HEK293 (cell line): ENCODE measurements at regions not wholly inside any gene's neighbourhood (a gene's known extent, or its start where the extent isn't known, plus 50 kb on each side); places are given as distances from the start of the nearest gene placed in this dataset.

Experiments used
- CTCF ChIA-PET: fragments of 350-600 bp; formaldehyde crosslinking; extraction: SDS; loops from one replicate; lab custom pipeline; 2021; ENCODE audit warnings: antibody characterized with exemption; lab: Yijun Ruan, JAX
- POLR2A ChIA-PET: fragments of 300-600 bp; formaldehyde crosslinking; extraction: SDS; loops from one replicate; lab custom pipeline; 2020; ENCODE audit warnings: antibody characterized with exemption, inconsistent platforms; lab: Yijun Ruan, JAX
- H3K27ac ChIP-seq: fragments of 200-500 bp; sonication (Bioruptor generic); 2 replicates; pipeline ENCODE4 v1.5.1; 2014; ENCODE audit warnings: low read depth, low read length, control low read depth, inconsistent platforms; ENCODE audit errors: extremely low read depth
- H3K36me3 ChIP-seq, 2 experiments: fragments of 200-500 bp in 1 of 2; sonication (Bioruptor generic) in 1 of 2; 1 replicate in 1 of 2; 2 replicates in 1 of 2; pipeline ENCODE4 v1.5.1; 2014 to 2017; ENCODE audit warnings: inconsistent platforms in 2 of 2, low read length in 2 of 2; ENCODE audit not compliant: control insufficient read depth in 2 of 2, insufficient read depth in 1 of 2
- H3K4me1 ChIP-seq: fragments of 200-500 bp; sonication (Bioruptor generic); 2 replicates; pipeline ENCODE4 v1.5.1; 2014; ENCODE audit warnings: mild to moderate bottlenecking, low read length, inconsistent platforms; ENCODE audit not compliant: control insufficient read depth, insufficient read depth
- H3K4me3 ChIP-seq: 2 replicates; pipeline ENCODE4 v1.5.1; 2011; ENCODE audit warnings: low read depth, mild to moderate bottlenecking, control low read depth, low read length, moderate library complexity
- H3K9me3 ChIP-seq: fragments of 200-500 bp; sonication (Bioruptor generic); 2 replicates; pipeline ENCODE4 v1.5.1; 2014; ENCODE audit warnings: low read depth, low read length, inconsistent platforms; ENCODE audit not compliant: control insufficient read depth, insufficient read depth
- BCL11A ChIP-seq: fragments of 450-650 bp; formaldehyde crosslinking; IDR thresholded peaks from 2 replicates; pipeline ENCODE4 v1.5.1; 2016; ENCODE audit warnings: low read depth, missing biosample characterization, missing genetic modification characterization
- KLF8 ChIP-seq: fragments of 450-650 bp; formaldehyde crosslinking; IDR thresholded peaks from 2 replicates; pipeline ENCODE4 v1.5.1; 2016; ENCODE audit warnings: missing biosample characterization, missing genetic modification characterization
- KLF9 ChIP-seq: fragments of 450-650 bp; formaldehyde crosslinking; IDR thresholded peaks from 2 replicates; pipeline ENCODE4 v1.5.1; 2016; ENCODE audit warnings: missing biosample characterization, missing genetic modification characterization, low read depth
- SP7 ChIP-seq: fragments of 450-650 bp; formaldehyde crosslinking; IDR thresholded peaks from 2 replicates; pipeline ENCODE4 v1.5.1; 2016; ENCODE audit warnings: missing biosample characterization, missing genetic modification characterization
- ZBTB17 ChIP-seq: fragments of 450-650 bp; formaldehyde crosslinking; IDR thresholded peaks from 2 replicates; pipeline ENCODE4 v1.5.1; 2016; ENCODE audit warnings: missing biosample characterization, missing genetic modification characterization
- ZEB2 ChIP-seq: fragments of 450-650 bp; formaldehyde crosslinking; IDR thresholded peaks from 2 replicates; pipeline ENCODE4 v1.5.1; 2016; ENCODE audit warnings: missing biosample characterization, missing genetic modification characterization
- ZFP3 ChIP-seq: fragments of 450-650 bp; formaldehyde crosslinking; IDR thresholded peaks from 2 replicates; pipeline ENCODE4 v1.5.1; 2016; ENCODE audit warnings: low read depth, missing biosample characterization, missing genetic modification characterization
- ZNF132 ChIP-seq: fragments of 450-650 bp; formaldehyde crosslinking; IDR thresholded peaks from 2 replicates; pipeline ENCODE4 v1.5.1; 2017; ENCODE audit warnings: missing biosample characterization, missing genetic modification characterization, borderline replicate concordance
- ZNF140 ChIP-seq: fragments of 450-650 bp; formaldehyde crosslinking; IDR thresholded peaks from 2 replicates; pipeline ENCODE4 v1.5.1; 2016; ENCODE audit warnings: missing biosample characterization, missing genetic modification characterization
- ZNF146 ChIP-seq: fragments of 450-650 bp; formaldehyde crosslinking; IDR thresholded peaks from 2 replicates; pipeline ENCODE4 v1.5.1; 2016; ENCODE audit warnings: missing biosample characterization, missing genetic modification characterization
- ZNF19 ChIP-seq: fragments of 450-650 bp; formaldehyde crosslinking; IDR thresholded peaks from 2 replicates; pipeline ENCODE4; 2016; ENCODE audit warnings: missing biosample characterization, missing genetic modification characterization, low read depth
- ZNF2 ChIP-seq: fragments of 450-650 bp; formaldehyde crosslinking; IDR thresholded peaks from 2 replicates; pipeline ENCODE4 v1.5.1; 2016; ENCODE audit warnings: missing biosample characterization, missing genetic modification characterization
- ZNF501 ChIP-seq: fragments of 450-650 bp; formaldehyde crosslinking; IDR thresholded peaks from 2 replicates; pipeline ENCODE4 v1.5.1; 2016; ENCODE audit warnings: missing biosample characterization, missing genetic modification characterization
- ZNF555 ChIP-seq: fragments of 450-650 bp; formaldehyde crosslinking; conservative IDR thresholded peaks from 2 replicates; pipeline ENCODE4 v1.5.1; 2017; ENCODE audit warnings: missing biosample characterization, mild to moderate bottlenecking, missing genetic modification characterization, inconsistent platforms
- ZNF560 ChIP-seq: fragments of 450-650 bp; formaldehyde crosslinking; IDR thresholded peaks from 2 replicates; pipeline ENCODE4 v1.5.1; 2017; ENCODE audit warnings: missing biosample characterization, missing genetic modification characterization, borderline replicate concordance
- ZNF621 ChIP-seq: fragments of 450-650 bp; formaldehyde crosslinking; IDR thresholded peaks from 2 replicates; pipeline ENCODE4 v1.5.1; 2017; ENCODE audit warnings: missing biosample characterization, missing genetic modification characterization
- ZNF670 ChIP-seq: fragments of 450-650 bp; formaldehyde crosslinking; IDR thresholded peaks from 2 replicates; pipeline ENCODE4 v1.5.1; 2016; ENCODE audit warnings: missing biosample characterization, missing genetic modification characterization, low read depth
- ZNF768 ChIP-seq: fragments of 450-650 bp; formaldehyde crosslinking; IDR thresholded peaks from 2 replicates; pipeline ENCODE4 v1.5.1; 2018; ENCODE audit warnings: missing biosample characterization, mild to moderate bottlenecking, missing genetic modification characterization
- ZNF837 ChIP-seq: fragments of 450-650 bp; formaldehyde crosslinking; IDR thresholded peaks from 2 replicates; pipeline ENCODE4 v1.5.1; 2016; ENCODE audit warnings: missing biosample characterization, missing genetic modification characterization
- TF ChIP-seq, protein P1 (sequence below): fragments of 450-650 bp; formaldehyde crosslinking; IDR thresholded peaks from 2 replicates; pipeline ENCODE4 v1.5.1; 2017; ENCODE audit warnings: missing biosample characterization, missing genetic modification characterization
- TF ChIP-seq, protein P2 (sequence below): fragments of 450-650 bp; formaldehyde crosslinking; IDR thresholded peaks from 2 replicates; pipeline ENCODE4 v1.5.1; 2017; ENCODE audit warnings: missing biosample characterization, missing genetic modification characterization
- TF ChIP-seq, protein P3 (sequence below): fragments of 450-650 bp; formaldehyde crosslinking; IDR thresholded peaks from 2 replicates; pipeline ENCODE4 v1.5.1; 2016; ENCODE audit warnings: missing biosample characterization, missing genetic modification characterization
- TF ChIP-seq, protein P4 (sequence below): fragments of 450-650 bp; formaldehyde crosslinking; IDR thresholded peaks from 2 replicates; pipeline ENCODE4 v1.5.0; 2017; ENCODE audit warnings: missing biosample characterization, missing genetic modification characterization, borderline replicate concordance
- TF ChIP-seq, protein P5 (sequence below): fragments of 450-650 bp; formaldehyde crosslinking; IDR thresholded peaks from 2 replicates; pipeline ENCODE4 v1.5.1; 2016; ENCODE audit warnings: missing biosample characterization, missing genetic modification characterization

DNA sequence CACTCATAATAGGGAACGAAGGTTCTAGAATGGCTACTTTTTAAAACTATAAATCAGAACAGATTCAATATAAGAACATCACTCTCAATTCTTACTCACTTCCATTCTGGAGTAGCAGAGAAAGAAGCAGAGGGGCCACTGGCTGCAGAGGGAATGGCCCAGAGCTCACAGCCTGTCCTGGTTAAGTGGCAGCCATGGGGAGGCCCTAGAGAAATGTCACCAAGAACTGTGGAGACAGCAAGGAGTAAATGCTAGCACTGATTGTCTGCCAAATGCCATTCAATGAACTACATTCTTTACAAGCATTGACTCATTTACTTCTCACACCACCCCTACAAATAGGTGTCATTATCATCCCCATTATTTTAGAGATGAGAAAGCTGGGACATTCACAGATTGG is 74.6 kb upstream of the KCNMA1 start:
- H3K9me3 ChIP-seq = no peaks in the 10 kb centered on the region
- no peaks in the 10 kb centered on the region for H3K36me3 ChIP-seq
- CTCF ChIA-PET = interaction anchor here (0.5 to 5.0 kb wide), 39 partner anchors 7 to 554 kb away, joined by 3 to 65 read pairs (median 6); no protein-coding TSS in a partner anchor
- no peak overlapping the region for H3K4me3 ChIP-seq
- no peak overlapping the region for H3K27ac ChIP-seq
- no peaks in the 10 kb centered on the region for H3K4me1 ChIP-seq
- POLR2A ChIA-PET = no interaction called here
- TF ChIP-seq, protein P1, sequence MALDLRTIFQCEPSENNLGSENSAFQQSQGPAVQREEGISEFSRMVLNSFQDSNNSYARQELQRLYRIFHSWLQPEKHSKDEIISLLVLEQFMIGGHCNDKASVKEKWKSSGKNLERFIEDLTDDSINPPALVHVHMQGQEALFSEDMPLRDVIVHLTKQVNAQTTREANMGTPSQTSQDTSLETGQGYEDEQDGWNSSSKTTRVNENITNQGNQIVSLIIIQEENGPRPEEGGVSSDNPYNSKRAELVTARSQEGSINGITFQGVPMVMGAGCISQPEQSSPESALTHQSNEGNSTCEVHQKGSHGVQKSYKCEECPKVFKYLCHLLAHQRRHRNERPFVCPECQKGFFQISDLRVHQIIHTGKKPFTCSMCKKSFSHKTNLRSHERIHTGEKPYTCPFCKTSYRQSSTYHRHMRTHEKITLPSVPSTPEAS (tag by site-specific recombination) = no peak
- TF ChIP-seq, protein P2, sequence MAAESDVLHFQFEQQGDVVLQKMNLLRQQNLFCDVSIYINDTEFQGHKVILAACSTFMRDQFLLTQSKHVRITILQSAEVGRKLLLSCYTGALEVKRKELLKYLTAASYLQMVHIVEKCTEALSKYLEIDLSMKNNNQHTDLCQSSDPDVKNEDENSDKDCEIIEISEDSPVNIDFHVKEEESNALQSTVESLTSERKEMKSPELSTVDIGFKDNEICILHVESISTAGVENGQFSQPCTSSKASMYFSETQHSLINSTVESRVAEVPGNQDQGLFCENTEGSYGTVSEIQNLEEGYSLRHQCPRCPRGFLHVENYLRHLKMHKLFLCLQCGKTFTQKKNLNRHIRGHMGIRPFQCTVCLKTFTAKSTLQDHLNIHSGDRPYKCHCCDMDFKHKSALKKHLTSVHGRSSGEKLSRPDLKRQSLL = no peak
- TF ChIP-seq, protein P3, sequence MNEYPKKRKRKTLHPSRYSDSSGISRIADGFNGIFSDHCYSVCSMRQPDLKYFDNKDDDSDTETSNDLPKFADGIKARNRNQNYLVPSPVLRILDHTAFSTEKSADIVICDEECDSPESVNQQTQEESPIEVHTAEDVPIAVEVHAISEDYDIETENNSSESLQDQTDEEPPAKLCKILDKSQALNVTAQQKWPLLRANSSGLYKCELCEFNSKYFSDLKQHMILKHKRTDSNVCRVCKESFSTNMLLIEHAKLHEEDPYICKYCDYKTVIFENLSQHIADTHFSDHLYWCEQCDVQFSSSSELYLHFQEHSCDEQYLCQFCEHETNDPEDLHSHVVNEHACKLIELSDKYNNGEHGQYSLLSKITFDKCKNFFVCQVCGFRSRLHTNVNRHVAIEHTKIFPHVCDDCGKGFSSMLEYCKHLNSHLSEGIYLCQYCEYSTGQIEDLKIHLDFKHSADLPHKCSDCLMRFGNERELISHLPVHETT (tag by site-specific recombination) = no peak
- TF ChIP-seq ZNF501 (tag by site-specific recombination) (no peak), ZNF621 (tag by site-specific recombination) (no peak), KLF9 (tag by site-specific recombination) (no peak), ZNF140 (tag by site-specific recombination) (no peak), ZNF768 (tag by site-specific recombination) (no peak), ZEB2 (no peak), ZNF837 (tag by site-specific recombination) (no peak)

DNA sequence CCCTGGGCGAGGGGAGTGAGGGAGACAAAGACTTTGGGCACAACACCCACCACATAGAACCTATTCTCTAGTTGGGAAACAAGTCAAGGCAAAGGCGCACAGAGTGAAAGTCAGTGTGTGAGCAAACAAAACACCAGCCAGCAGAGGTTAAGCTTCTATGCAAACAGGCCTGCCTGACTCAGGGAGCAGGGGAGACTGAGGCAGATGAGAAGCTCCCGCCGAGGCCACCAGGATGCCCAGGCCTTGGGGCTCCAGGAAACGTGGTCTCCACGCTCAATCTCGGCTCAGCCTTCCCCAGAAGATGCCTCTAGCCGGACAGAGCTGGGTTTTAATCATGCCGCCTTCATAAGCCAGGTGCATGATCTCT is 74.1 kb upstream of the KCNMA1 start:
- TF ChIP-seq ZFP3 (tag by site-specific recombination) (no peak), SP7 (tag by site-specific recombination) (0 out of 2 replicates have a peak, but pooled peaks have one; percentile 1)
- CTCF ChIA-PET = interaction anchor here (0.6 to 5.0 kb wide), 55 partner anchors 8 to 1953 kb away, joined by 3 to 65 read pairs (median 4); no protein-coding TSS in a partner anchor
- H3K27ac ChIP-seq = no peak overlapping the region
- H3K9me3 ChIP-seq = no peaks in the 10 kb centered on the region
- H3K36me3 ChIP-seq = no peaks in the 10 kb centered on the region
- H3K4me3 ChIP-seq = no peak overlapping the region
- POLR2A ChIA-PET = no interaction called here
- H3K4me1 ChIP-seq = no peaks in the 10 kb centered on the region

DNA sequence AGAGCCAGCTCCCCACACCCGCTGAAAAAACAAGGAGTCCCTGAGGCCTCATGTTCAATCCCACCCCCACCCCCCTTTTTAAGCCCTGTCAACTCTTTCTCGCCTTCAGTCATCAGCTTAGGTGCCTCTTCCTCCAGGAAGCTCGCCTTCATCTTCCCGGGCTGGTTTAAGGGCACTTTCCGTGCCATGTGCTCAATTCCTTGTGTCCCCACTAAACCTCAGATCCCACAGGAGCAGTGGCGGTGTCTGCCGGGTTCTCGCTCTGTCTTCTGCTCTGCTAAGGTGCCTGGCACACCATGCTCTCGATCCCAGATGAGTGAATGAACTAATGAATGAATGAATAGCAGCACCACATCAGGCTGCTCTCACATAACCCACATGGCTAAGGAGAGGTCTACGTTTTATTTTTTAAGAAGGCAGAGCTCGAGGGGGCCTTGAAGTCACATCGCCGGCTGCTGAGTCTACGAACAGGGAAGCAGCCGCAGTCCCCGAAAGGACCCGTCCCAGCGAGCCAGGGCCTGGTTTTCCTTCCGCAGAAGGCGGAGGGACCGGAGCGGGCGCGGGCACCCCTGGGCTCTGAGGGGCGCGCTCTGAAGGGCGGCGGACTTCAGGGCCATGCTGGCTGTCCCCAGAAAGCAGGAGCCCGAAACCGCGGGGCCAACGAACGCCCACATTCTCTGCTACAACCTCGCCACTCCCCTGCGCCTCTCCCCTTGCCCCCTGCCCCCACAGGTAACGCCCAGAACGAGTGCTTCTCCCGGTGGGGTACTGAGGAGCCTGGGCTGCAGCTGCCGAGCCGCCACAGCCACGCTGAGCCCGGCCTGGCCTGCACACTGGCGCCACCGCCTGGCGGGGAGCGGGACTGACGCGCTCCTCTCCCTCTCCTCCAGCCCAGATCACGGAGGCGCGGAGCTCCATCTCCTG is 73.4 kb upstream of the KCNMA1 start:
- Histone ChIP-seq H3K36me3 (no peaks in the 10 kb centered on the region), H3K27ac (no peak overlapping the region), H3K4me1 (no peaks in the 10 kb centered on the region), H3K4me3 (no peak overlapping the region), H3K9me3 (no peaks in the 10 kb centered on the region)
- ChIA-PET CTCF (interaction anchor here (0.6 to 5.0 kb wide), 55 partner anchors 8 to 1954 kb away, joined by 3 to 65 read pairs (median 4); no protein-coding TSS in a partner anchor), POLR2A (no interaction called here)
- TF ChIP-seq ZNF555 (tag by site-specific recombination) (no peak), ZNF670 (tag by site-specific recombination) (no peak), BCL11A (tag by site-specific recombination) (no peak), ZNF560 (tag by site-specific recombination) (no peak), ZNF2 (tag by site-specific recombination) (peak; percentile 48; the same call in 1 of the 2 replicates), ZNF132 (tag by site-specific recombination) (no peak), KLF8 (tag by site-specific recombination) (no peak), ZNF19 (tag by site-specific recombination) (no peak), ZNF146 (no peak), ZBTB17 (tag by site-specific recombination) (peak; percentile 65)
- TF ChIP-seq, protein P4, sequence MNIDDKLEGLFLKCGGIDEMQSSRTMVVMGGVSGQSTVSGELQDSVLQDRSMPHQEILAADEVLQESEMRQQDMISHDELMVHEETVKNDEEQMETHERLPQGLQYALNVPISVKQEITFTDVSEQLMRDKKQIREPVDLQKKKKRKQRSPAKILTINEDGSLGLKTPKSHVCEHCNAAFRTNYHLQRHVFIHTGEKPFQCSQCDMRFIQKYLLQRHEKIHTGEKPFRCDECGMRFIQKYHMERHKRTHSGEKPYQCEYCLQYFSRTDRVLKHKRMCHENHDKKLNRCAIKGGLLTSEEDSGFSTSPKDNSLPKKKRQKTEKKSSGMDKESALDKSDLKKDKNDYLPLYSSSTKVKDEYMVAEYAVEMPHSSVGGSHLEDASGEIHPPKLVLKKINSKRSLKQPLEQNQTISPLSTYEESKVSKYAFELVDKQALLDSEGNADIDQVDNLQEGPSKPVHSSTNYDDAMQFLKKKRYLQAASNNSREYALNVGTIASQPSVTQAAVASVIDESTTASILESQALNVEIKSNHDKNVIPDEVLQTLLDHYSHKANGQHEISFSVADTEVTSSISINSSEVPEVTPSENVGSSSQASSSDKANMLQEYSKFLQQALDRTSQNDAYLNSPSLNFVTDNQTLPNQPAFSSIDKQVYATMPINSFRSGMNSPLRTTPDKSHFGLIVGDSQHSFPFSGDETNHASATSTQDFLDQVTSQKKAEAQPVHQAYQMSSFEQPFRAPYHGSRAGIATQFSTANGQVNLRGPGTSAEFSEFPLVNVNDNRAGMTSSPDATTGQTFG (tag by site-specific recombination) = no peak
- TF ChIP-seq, protein P5, sequence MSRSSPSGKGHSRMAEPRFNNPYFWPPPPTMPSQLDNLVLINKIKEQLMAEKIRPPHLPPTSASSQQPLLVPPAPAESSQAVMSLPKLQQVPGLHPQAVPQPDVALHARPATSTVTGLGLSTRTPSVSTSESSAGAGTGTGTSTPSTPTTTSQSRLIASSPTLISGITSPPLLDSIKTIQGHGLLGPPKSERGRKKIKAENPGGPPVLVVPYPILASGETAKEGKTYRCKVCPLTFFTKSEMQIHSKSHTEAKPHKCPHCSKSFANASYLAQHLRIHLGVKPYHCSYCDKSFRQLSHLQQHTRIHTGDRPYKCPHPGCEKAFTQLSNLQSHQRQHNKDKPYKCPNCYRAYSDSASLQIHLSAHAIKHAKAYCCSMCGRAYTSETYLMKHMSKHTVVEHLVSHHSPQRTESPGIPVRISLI (tag by site-specific recombination) = no peak
